H4 (cell line): ENCODE measurements at regions not wholly inside any gene's neighbourhood (a gene's known extent, or its start where the extent isn't known, plus 50 kb on each side); places are given as distances from the start of the nearest gene placed in this dataset.

ENCODE experiments used
- DNase-seq: peaks from one replicate; pipeline ENCODE4 v3.0.0-alpha.2; 2015; ENCODE audit warnings: low spot score

DNA sequence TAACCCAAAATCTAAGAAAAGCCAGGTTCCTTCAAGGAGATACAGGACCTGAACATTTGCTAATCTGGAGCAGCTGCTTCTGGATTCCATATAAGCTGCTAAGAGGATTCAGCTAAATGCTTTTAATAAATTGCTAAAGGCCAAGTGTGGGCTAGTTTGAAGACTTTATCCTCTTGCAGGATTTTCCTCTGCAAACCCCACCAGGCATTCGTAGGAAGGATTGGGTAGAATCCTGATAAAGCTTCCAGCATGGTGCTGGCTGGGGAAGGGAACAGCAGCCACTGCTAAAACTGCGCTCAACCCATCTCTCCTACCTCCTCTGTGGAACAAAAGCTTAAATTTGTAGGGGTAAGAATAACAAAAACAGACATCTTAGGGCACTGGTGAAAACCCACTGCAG lies 61.3 kb upstream of the TAB3 start:
- no peak for DNase-seq

DNA sequence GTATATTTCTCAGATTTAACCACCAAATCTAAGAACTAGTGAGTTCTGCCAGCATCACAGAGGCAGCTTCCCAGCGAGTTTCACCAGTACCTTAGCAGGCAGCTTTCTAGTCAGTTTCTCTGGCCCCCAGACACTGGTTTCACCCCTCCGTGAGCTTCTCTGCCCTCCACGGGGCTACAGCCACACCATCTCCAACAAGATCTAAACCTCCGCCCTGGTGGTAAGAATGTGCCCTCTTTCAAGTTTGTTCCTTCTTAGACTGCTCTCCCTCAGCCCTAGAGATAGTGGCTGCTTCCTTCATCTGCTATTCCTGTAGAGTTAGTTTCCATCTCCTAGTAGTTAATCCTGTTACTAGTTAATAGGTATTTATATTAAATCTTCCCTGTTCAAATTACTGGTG lies 60.5 kb upstream of the TAB3 start:
- DNase-seq = no peak

DNA sequence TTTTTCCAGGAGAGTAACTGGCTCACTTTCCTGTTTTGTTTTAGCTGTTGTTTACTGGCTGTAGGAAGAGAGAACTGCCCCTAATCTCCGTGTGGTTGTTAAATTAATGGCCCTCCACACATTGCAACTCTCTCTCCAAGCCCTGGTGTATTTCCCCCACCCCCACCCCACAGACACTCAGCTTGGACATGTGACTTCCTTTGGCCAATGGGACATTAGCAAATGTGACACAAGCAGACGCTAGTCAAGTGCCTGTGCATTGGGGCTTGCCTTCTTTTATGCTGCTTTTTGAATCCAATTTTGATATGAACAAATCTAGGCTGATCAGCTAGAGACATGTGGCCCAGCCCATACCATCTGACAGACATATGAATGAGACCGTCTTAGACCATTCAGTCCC lies 59.6 kb upstream of the TAB3 start:
- DNase-seq = no peak

DNA sequence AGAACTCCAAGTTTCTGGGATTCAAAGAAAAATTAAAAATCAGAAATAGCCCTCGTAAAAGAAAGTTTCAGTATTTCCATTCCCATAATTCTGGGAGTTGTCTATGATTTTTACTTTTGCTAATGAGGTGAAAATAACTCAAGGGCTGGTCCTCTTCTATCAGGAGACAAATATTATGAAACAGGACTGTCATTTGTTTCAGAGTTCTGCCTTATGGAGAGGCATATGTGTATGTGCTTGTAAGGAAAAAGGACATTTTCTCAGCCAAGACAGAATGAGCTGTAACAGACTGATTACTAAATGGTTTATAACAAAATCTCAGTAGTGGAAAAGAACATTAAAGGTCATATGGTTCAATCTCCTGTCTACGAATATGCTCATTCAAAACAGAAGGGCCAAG lies 59.0 kb upstream of the TAB3 start:
- DNase-seq = no peak

DNA sequence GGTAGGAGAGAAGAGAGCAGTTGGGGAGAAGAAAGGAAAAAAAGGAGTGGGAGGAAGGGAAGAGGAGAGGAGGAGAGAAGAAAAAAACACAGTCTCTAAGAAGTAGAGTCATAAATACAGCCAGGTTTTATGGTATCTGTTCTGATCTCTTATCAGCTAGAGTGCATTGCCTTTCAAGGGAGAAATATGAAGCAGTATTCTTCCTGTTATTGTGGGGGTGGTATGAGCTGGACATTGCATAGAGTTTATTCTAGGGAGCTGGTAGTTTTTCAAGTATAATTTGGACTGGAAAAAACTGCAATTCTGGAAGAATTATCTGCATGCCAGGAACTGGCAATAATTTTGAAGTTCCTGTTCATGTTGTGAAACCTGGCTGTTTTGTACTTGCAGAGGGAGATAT lies 54.9 kb upstream of the TAB3 start:
- DNase-seq = no peak

DNA sequence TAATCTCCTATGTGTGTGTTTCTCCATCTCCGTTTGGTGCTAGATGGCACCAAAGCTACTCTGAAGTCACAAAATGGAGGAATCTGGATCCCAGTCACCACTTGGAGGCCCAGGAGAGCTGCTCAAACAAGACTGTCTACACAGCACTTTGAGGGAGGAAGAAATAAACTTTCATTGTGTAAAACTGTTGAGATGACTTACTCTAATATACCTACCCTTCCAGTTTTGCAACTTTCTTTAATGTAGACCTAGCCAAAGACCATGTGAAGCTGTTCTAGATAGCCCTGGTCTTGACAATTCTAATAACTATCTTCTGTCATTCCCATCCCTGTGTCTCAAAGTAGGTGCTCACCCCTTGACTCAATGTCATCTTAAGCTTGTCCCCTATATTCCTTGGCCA lies 52.8 kb upstream of the TAB3 start:
- DNase-seq = no peak

DNA sequence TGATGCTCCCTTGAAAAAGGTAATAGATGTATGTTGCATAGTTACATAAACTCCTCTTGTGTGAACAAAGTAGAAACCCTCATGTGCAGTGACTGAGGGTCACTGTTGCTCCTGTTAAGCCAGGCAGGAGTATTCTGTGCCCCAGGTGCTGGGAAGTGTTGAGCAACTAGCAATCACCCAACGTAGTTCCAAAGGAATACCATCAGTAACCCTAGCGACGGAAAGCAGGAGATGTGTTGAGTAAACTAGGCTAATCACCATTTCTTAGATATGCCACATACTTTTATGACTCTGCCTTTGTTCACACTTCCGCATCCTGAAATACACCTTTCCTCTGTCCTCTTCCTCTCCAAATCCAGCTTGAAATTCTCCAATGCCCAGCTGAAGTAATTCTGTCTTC lies 50.9 kb upstream of the TAB3 start:
- no peak for DNase-seq
